ENCODE measurements at regions not wholly inside any gene's neighbourhood (a gene's known extent, or its start where the extent isn't known, plus 50 kb on each side); places are given as distances from the start of the nearest gene placed in this dataset.

GRCh38 chr2:83827618-83828017, 631.5 kb downstream of the SUCLG1 start:
- ATAC-seq (no peak), DNase-seq (ENCODE audit: low read depth, low spot score) (no peak), FAIRE-seq (no peak)
- intact Hi-C loops (cut with micrococcal nuclease; ENCODE audit: unreplicated experiment), result loop anchor here (10.0 kb wide), 1 partner anchor 487 kb away; no protein-coding TSS in a partner anchor
- Histone ChIP-seq H3K9ac (ENCODE audit: control insufficient read depth, insufficient read depth, low read length) (no peak overlapping the region), H3K27ac (ENCODE audit: control insufficient read depth, insufficient read depth) (no peak overlapping the region), H3K4me1 (ENCODE audit: control insufficient read depth, insufficient read depth, low read length) (no peaks in the 10 kb centered on the region), H3K4me3 (no peak overlapping the region), H2AFZ (ENCODE audit: control insufficient read depth, low read depth, low read length) (no peak overlapping the region), H4K20me1 (ENCODE audit: control insufficient read depth, insufficient read depth) (no peaks in the 10 kb centered on the region), H3K79me2 (ENCODE audit: control insufficient read depth, insufficient read depth, low read length) (no peaks in the 10 kb centered on the region), H3K27me3 (replicated peaks in 1 of 2; ENCODE audit: control insufficient read depth in 2 of 2, insufficient read depth in 2 of 2, low read length in 1 of 2) (no peaks in the 10 kb centered on the region), H3K9me3 (replicated peaks; ENCODE audit: control insufficient read depth, insufficient read depth, low read length) (no peaks in the 10 kb centered on the region), H3K4me2 (ENCODE audit: control insufficient read depth, insufficient read depth) (no peak overlapping the region), H3K36me3 (ENCODE audit: control insufficient read depth in 2 of 2, insufficient read depth in 2 of 2, low read length in 1 of 2) (no peaks in the 10 kb centered on the region)
- SMC1A ChIA-PET (ENCODE audit: uncharacterized antibody, unreplicated experiment), result interaction anchor here (0.6 to 1.2 kb wide), 2 partner anchors 384 to 487 kb away, joined by 3 read pairs; no protein-coding TSS in a partner anchor
- CTCF ChIA-PET, result interaction anchor here (1.5 kb wide), 1 partner anchor 475 kb away, joined by 4 read pairs; no protein-coding TSS in a partner anchor
- TF ChIP-seq HSF1 (IDR thresholded peaks at IDR 0.05; ENCODE audit: low read depth, low read length) (no peak), SMC3 (IDR thresholded peaks at IDR 0.05; ENCODE audit: borderline replicate concordance, low read length) (peak; percentile 10; the same call in 1 of the 2 replicates), NRF1 (conservative IDR thresholded peaks at IDR 0.05; ENCODE audit: low read depth, low read length) (no peak), RAD21 (IDR thresholded peaks at IDR 0.05; ENCODE audit: insufficient read depth, low read depth, low read length) (0 out of 2 replicates have a peak, but pooled peaks have one; percentile 10), JUND (IDR thresholded peaks at IDR 0.05; ENCODE audit: low read depth, low read length) (no peak)
- POLR2A ChIA-PET, result no interaction called here
- whole genome bisulfite sequencing (ENCODE audit: insufficient coverage, insufficient replicate concordance, low lambda C conversion rate, missing lambda C conversion rate), result 48% methylated on average over 2 of the region's 2 CpGs
- RAD21 ChIA-PET (ENCODE audit: unreplicated experiment), result no interaction called here
- no TSS peak for BruUV-seq (replicated peaks)
- in situ Hi-C loops (cut with MboI), result no loop called here

GRCh38 chr2:83826577-83826976, 632.5 kb downstream of the SUCLG1 start:
- ChIA-PET POLR2A (no interaction called here), SMC1A (ENCODE audit: uncharacterized antibody, unreplicated experiment) (interaction anchor here (1.2 kb wide), 1 partner anchor 488 kb away, joined by 3 read pairs; no protein-coding TSS in a partner anchor), CTCF (no interaction called here), RAD21 (ENCODE audit: unreplicated experiment) (no interaction called here)
- H3K27me3 ChIP-seq (replicated peaks in 1 of 2; ENCODE audit: control insufficient read depth in 2 of 2, insufficient read depth in 2 of 2, low read length in 1 of 2), result no peaks in the 10 kb centered on the region
- H3K79me2 ChIP-seq (ENCODE audit: control insufficient read depth, insufficient read depth, low read length), result no peaks in the 10 kb centered on the region
- ATAC-seq (no peak), FAIRE-seq (no peak), DNase-seq (ENCODE audit: low read depth, low spot score) (no peak)
- H4K20me1 ChIP-seq (ENCODE audit: control insufficient read depth, insufficient read depth), result no peaks in the 10 kb centered on the region
- H3K36me3 ChIP-seq (ENCODE audit: control insufficient read depth in 2 of 2, insufficient read depth in 2 of 2, low read length in 1 of 2), result no peaks in the 10 kb centered on the region
- no peak overlapping the region for H3K4me2 ChIP-seq (ENCODE audit: control insufficient read depth, insufficient read depth)
- H3K27ac ChIP-seq (ENCODE audit: control insufficient read depth, insufficient read depth), result no peak overlapping the region
- TF ChIP-seq ESRRA (IDR thresholded peaks at IDR 0.05; ENCODE audit: low read length), result no peak
- TF ChIP-seq, protein P1, sequence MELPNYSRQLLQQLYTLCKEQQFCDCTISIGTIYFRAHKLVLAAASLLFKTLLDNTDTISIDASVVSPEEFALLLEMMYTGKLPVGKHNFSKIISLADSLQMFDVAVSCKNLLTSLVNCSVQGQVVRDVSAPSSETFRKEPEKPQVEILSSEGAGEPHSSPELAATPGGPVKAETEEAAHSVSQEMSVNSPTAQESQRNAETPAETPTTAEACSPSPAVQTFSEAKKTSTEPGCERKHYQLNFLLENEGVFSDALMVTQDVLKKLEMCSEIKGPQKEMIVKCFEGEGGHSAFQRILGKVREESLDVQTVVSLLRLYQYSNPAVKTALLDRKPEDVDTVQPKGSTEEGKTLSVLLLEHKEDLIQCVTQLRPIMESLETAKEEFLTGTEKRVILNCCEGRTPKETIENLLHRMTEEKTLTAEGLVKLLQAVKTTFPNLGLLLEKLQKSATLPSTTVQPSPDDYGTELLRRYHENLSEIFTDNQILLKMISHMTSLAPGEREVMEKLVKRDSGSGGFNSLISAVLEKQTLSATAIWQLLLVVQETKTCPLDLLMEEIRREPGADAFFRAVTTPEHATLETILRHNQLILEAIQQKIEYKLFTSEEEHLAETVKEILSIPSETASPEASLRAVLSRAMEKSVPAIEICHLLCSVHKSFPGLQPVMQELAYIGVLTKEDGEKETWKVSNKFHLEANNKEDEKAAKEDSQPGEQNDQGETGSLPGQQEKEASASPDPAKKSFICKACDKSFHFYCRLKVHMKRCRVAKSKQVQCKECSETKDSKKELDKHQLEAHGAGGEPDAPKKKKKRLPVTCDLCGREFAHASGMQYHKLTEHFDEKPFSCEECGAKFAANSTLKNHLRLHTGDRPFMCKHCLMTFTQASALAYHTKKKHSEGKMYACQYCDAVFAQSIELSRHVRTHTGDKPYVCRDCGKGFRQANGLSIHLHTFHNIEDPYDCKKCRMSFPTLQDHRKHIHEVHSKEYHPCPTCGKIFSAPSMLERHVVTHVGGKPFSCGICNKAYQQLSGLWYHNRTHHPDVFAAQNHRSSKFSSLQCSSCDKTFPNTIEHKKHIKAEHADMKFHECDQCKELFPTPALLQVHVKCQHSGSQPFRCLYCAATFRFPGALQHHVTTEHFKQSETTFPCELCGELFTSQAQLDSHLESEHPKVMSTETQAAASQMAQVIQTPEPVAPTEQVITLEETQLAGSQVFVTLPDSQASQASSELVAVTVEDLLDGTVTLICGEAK (IDR thresholded peaks at IDR 0.05; ENCODE audit: borderline replicate concordance), result no peak
- TF ChIP-seq, protein P2, sequence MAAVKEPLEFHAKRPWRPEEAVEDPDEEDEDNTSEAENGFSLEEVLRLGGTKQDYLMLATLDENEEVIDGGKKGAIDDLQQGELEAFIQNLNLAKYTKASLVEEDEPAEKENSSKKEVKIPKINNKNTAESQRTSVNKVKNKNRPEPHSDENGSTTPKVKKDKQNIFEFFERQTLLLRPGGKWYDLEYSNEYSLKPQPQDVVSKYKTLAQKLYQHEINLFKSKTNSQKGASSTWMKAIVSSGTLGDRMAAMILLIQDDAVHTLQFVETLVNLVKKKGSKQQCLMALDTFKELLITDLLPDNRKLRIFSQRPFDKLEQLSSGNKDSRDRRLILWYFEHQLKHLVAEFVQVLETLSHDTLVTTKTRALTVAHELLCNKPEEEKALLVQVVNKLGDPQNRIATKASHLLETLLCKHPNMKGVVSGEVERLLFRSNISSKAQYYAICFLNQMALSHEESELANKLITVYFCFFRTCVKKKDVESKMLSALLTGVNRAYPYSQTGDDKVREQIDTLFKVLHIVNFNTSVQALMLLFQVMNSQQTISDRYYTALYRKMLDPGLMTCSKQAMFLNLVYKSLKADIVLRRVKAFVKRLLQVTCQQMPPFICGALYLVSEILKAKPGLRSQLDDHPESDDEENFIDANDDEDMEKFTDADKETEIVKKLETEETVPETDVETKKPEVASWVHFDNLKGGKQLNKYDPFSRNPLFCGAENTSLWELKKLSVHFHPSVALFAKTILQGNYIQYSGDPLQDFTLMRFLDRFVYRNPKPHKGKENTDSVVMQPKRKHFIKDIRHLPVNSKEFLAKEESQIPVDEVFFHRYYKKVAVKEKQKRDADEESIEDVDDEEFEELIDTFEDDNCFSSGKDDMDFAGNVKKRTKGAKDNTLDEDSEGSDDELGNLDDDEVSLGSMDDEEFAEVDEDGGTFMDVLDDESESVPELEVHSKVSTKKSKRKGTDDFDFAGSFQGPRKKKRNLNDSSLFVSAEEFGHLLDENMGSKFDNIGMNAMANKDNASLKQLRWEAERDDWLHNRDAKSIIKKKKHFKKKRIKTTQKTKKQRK (IDR thresholded peaks at IDR 0.05; ENCODE audit: low read depth, low read length), result no peak
- in situ Hi-C loops (cut with MboI) (no loop called here), intact Hi-C loops (cut with micrococcal nuclease; ENCODE audit: unreplicated experiment) (loop anchor here (10.0 kb wide), 1 partner anchor 488 kb away; no protein-coding TSS in a partner anchor)
- BruUV-seq (replicated peaks), result no TSS peak
- WGBS (ENCODE audit: insufficient coverage, insufficient replicate concordance, low lambda C conversion rate, missing lambda C conversion rate), result 8% methylated on average over 5 of the region's 5 CpGs
- H2AFZ ChIP-seq (ENCODE audit: control insufficient read depth, low read depth, low read length), result no peak overlapping the region
- no peak overlapping the region for H3K4me3 ChIP-seq
- H3K9me3 ChIP-seq (replicated peaks; ENCODE audit: control insufficient read depth, insufficient read depth, low read length), result no peaks in the 10 kb centered on the region
- H3K9ac ChIP-seq (ENCODE audit: control insufficient read depth, insufficient read depth, low read length), result no peak overlapping the region
- H3K4me1 ChIP-seq (ENCODE audit: control insufficient read depth, insufficient read depth, low read length), result no peaks in the 10 kb centered on the region
